ENCODE measurements at regions not wholly inside any gene's neighbourhood (a gene's known extent, or its start where the extent isn't known, plus 50 kb on each side); places are given as distances from the start of the nearest gene placed in this dataset.

GRCh38 chr3:127090218-127091160 lies 102.4 kb upstream of the PRR23E start:
- no peak for DNase-seq (ENCODE audit: low spot score)

GRCh38 chr3:127091376-127091775 lies 101.6 kb upstream of the PRR23E start:
- no peak for DNase-seq (ENCODE audit: low spot score)

- DNase-seq (ENCODE audit: low spot score): no peak
Observed at GRCh38 chr3:127092368-127092767, 100.6 kb upstream of the PRR23E start.

- no peak for DNase-seq (ENCODE audit: low spot score)
Observed at GRCh38 chr3:127092776-127093175, 100.2 kb upstream of the PRR23E start.

DNA sequence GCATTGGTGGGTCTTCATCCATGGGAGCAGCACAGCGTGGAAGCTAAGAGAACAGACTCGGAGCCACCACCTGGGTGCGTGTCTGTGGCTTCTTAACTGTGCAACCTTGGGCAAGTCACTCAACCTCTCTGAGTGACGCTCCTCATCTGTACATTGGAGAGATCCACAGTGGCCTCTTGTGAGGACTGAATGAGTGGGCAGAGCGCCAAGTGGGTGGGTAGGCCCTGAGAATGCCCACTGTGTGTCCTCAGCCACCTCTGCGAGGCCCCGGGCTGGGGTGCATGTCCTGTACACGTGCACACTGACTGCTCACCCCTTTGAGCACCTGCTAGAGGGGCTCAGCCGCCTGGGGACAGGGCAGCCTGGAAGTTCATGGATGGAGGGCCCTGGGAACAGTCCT lies 99.6 kb upstream of the PRR23E start:
- DNase-seq (ENCODE audit: low spot score): no peak

DNA sequence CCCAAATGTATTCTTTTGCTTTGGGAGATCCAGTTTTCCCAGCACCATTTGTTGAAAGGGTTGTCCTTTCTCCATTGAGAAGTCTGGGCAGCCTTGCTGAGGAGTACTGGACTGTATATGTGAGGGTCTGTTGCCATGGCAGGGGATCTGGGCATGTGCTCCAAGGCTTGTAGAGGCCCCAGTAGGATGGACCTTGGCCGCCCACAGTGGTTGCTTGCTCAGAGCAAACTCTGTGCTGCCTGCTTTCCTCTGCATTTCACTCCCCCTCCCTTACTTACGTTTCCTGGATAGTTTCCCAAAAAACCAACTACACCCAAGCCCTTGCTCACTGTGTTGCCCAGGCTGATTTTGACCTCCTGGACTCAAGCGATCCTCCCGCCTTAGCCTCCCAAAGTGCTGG lies 97.2 kb upstream of the PRR23E start:
- no peak for DNase-seq (ENCODE audit: low spot score)

DNA sequence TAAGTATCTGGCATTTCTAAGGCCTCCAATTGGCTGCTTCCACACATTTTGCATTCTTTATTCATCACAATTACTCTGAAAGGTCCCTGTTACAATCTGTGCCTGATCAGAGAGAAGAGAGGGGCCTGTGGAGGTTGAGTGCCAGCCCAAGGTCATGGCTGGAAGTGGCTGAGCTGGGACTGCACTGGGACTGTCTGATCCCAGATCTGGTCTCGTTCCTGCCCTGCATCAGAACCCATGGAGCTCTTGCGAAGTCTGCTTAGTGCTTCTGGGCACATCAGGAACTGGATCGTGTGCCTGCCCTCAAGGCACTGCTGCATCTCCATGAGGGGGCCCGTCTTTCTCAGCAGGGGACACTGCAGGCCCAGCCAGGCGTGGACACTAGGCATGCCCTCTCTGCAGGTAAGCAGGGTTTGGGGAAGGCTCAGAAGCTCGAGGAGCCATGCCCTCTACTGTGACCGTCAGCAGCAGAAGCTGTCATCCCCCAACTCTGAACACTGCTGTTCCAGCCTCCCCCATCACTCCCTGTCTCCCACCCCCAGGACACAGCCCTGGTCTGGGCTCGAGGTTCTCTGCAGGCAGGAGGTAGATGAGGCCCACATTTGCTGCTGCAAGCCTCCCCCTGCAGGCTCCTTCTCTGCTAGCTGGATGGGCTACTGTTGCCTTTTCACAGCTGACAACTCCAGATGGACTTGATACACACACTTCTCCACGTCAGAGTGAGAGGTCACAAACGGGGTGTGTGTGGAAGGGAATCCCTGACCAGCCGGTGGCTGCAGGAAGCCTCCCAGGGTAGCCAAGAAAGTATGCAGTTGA lies 96.5 kb upstream of the PRR23E start:
- DNase-seq (ENCODE audit: low spot score): no peak

DNA sequence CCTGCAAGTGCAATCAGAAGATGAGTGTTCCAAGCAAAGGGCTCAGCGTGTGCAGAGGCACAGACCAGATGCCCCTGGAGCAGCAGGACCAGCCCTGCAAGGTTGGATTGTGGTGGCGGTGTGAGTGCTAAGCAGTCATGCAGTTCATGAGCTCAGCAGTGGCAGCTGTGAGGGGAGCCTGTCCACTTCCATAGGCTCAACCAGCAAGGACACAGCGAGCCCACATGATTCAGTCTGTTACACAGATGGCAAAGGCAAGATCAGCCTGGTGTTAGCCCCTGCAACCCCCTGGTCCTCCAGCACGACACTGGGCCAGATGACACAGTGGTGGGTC lies 95.9 kb upstream of the PRR23E start:
- DNase-seq (ENCODE audit: low spot score): no peak

DNA sequence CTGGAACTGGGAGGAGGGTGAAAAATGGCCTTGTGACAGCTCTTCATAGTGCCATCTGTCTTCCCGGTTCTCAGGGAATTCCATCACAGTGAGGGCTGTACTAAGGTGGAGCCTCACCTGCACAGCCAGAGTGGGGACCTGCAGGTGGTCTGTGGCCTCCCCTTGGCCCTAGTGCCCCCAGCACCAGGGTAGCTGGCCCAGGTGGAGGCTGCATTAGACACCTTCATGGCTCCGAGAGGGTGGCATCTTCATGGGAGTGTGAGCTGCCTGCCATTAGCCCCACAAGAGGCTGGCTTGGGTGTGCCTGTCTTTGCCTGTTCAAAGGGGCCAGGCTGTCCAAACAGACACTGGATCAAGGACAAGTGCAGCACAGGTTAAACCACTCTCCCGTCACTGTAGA lies 95.5 kb upstream of the PRR23E start:
- DNase-seq (ENCODE audit: low spot score): no peak

GRCh38 chr3:127099982-127100381 lies 92.9 kb upstream of the PRR23E start:
- DNase-seq (ENCODE audit: low spot score): no peak

DNA sequence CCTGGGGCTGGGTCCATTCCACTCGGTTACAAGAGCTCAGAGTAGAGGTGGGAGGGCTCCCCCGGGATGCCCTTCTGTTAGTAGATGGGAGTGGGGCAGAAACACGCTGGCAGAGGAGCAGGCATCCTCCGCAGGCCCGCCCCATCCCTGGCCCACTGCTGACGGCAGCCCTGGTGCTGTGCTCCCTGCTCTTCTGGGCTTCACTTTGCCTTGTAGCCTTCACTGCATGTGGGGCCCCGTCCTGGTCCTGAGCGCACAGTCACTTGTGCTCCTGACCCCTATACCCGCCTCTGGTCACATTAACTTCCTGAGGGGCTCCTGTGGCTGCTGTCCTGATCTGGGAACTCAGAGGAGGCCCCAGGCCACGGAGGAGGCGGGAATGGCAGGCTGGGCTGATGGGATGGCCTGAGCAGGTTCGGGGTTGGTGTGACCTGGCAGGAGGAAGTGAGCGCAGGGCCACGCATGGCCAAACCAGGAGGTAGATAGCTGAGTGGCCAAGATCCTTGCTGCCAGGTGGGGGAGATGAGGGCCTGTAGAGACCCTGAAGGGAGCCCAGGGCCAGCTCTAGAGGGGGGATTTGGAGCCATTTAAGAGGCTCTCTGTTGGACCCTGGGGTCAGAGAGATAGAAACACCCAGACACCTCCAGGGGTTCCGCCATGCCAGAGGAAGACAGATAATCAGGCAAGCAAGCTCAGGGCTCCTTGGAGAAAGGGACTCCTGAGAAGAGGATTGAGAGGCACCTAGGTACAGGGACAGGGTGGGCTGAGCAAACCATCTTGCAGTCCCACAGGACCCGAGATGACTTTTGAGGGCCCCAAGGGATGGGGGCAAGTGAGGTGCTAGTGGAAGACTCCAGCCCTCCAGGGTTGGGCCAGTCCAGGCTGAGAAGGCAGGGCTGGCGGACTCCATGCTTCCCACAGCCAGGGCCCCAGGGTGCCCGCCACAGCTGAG lies 92.2 kb upstream of the PRR23E start:
- no peak for DNase-seq (ENCODE audit: low spot score)

- no peak for DNase-seq (ENCODE audit: low spot score)
Observed at GRCh38 chr3:127101411-127102187, 91.3 kb upstream of the PRR23E start.

- DNase-seq (ENCODE audit: low spot score): no peak
Observed at GRCh38 chr3:127102188-127102520, 90.8 kb upstream of the PRR23E start.

DNA sequence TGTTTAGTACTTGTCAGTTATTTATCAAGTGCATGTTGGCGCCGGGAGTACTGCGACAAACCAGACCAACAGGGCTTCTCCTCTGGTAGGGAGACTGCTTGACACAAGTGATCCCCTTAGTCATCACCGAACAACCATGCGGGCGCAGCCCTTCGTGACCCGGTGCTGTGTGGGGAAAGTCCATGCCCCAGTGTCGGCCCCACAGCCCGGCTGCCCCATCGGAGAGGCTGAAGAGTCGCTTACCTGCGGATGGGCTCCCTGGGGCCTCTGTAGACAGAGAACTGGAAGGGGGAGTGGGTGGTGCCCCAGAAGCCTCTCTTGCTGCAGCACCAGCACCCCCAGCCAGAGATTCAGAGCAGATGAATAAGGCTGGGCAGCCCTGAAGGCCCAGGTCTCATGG lies 90.3 kb upstream of the PRR23E start:
- DNase-seq (ENCODE audit: low spot score): no peak

- no peak for DNase-seq (ENCODE audit: low spot score)
Observed at GRCh38 chr3:127103080-127103479, 89.9 kb upstream of the PRR23E start.

DNA sequence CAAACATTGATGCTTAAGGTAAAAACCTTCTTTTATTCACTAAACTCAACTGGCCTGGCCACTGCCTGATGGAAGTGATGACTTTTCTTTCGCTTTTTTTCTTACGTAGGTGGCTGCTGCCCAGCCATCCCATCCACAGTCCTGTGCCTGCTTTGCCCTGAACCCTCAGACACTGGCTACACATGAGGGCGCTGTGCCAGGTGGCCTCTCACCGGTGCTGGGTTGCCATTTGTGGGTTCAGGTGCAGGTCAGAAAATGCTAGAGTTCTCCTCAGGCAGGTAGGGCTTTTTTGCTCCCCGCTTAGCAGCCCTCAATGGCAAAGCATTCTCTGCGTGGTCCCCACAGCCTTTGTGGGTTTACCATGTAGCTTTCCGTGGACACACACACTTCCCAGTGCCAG lies 88.3 kb upstream of the PRR23E start:
- DNase-seq (ENCODE audit: low spot score): no peak

- DNase-seq (ENCODE audit: low spot score): no peak
Observed at GRCh38 chr3:127105587-127105986, 87.3 kb upstream of the PRR23E start.

GRCh38 chr3:127106053-127106452 lies 86.9 kb upstream of the PRR23E start:
- DNase-seq (ENCODE audit: low spot score): no peak

DNA sequence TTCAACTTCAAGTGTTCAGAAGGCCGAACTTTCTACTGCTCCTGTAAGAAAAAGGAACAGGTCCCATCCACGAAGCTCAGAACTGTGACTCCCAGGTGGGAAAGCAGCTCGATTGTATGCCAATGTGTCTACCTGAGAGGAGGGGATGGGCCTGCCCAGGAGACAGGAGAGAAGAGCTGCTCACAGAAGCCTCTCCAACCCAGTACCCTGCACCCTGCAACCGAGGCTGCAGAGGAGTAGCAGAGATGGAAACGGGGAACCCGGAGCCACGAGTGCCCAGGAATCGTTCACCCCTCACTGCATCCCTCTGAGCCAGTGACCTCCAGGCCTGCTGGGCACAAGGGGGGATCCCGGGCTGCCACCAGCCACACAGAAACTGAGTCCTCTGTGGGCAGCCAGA lies 86.5 kb upstream of the PRR23E start:
- no peak for DNase-seq (ENCODE audit: low spot score)

DNA sequence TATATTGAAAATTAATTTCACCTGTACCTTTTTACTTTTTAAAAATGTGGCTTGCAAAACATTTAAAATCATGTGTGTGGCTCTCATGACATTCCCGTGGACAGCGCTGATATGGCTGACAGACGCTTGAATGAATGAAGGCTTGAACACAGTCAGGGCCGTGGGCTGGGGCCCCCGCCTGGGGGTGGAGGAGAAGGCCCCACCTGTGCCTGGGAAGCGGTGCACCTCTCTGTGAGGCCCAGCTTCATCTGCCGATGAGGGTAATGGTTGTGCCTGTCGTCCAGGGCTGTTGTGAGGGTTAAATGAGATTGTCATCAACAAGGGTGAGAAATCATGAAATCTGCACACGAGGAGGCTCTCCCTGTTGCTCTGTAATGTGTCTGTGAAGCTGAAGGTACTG lies 85.9 kb upstream of the PRR23E start:
- DNase-seq (ENCODE audit: low spot score): no peak
